GM23338 (cell line): ENCODE measurements at regions not wholly inside any gene's neighbourhood (a gene's known extent, or its start where the extent isn't known, plus 50 kb on each side); places are given as distances from the start of the nearest gene placed in this dataset.
"Not testable (repeated sequence)": the region's sequence is repeated elsewhere in the genome, so short reads cannot be mapped to it uniquely, and the experiment has no call there.

Source experiments
- ATAC-seq: fragments of 200-7000 bp; cut with Tn5 transposase; 3 replicates; pipeline ENCODE4 v1.9.1; 2020
- DNase-seq: peaks from one replicate; pipeline ENCODE4 v3.0.0-alpha.2; 2015; ENCODE audit warnings: low spot score
- H2AFZ ChIP-seq: fragments of 200-600 bp; sonication (generic); 2 replicates; pipeline ENCODE4 v1.8.0; 2016; ENCODE audit warnings: antibody characterized with exemption, mild to moderate bottlenecking, moderate library complexity
- H3F3A ChIP-seq: fragments of 200-600 bp; sonication (generic); replicated peaks from 2 replicates; pipeline ENCODE4 v1.8.0; 2017; ENCODE audit warnings: antibody characterized with exemption, mixed run types, low read depth
- H3K27ac ChIP-seq: fragments of 200-600 bp; sonication (generic); 2 replicates; pipeline ENCODE4 v1.6.1; 2016; ENCODE audit warnings: low read depth
- H3K27me3 ChIP-seq: fragments of 200-600 bp; sonication (generic); 2 replicates; pipeline ENCODE4 v1.8.0; 2016; ENCODE audit warnings: mild to moderate bottlenecking, mixed run types, moderate library complexity; ENCODE audit not compliant: insufficient read depth
- H3K36me3 ChIP-seq: fragments of 200-600 bp; sonication (generic); 2 replicates; pipeline ENCODE4 v1.8.0; 2016; ENCODE audit warnings: mild to moderate bottlenecking; ENCODE audit not compliant: insufficient read depth
- H3K4me1 ChIP-seq: fragments of 200-600 bp; sonication (generic); 2 replicates; pipeline ENCODE4 v1.8.0; 2016; ENCODE audit warnings: mild to moderate bottlenecking, moderate library complexity; ENCODE audit not compliant: insufficient read depth
- H3K4me2 ChIP-seq: fragments of 200-600 bp; sonication (generic); 2 replicates; pipeline ENCODE4 v1.7.1; 2017; ENCODE audit warnings: mixed run types
- H3K4me3 ChIP-seq: fragments of 200-600 bp; sonication (generic); 2 replicates; pipeline ENCODE4 v1.6.1; 2016; ENCODE audit warnings: mixed run types
- H3K79me2 ChIP-seq: fragments of 200-600 bp; sonication (generic); replicated peaks from 2 replicates; pipeline ENCODE4 v1.8.0; 2017; ENCODE audit warnings: mild to moderate bottlenecking; ENCODE audit not compliant: insufficient read depth
- H3K9me2 ChIP-seq: fragments of 200-600 bp; sonication (generic); 2 replicates; pipeline ENCODE4 v1.8.0; 2017; ENCODE audit not compliant: insufficient read depth
- H4K20me1 ChIP-seq: fragments of 200-600 bp; sonication (generic); replicated peaks from 2 replicates; pipeline ENCODE4 v1.8.0; 2017; ENCODE audit warnings: mild to moderate bottlenecking; ENCODE audit not compliant: insufficient read depth
- H3K27ac Mint-ChIP-seq: 2 replicates; pipeline ENCODE4 v1.8.0; 2020; ENCODE audit warnings: inconsistent platforms, mild to moderate bottlenecking, moderate library complexity, mixed read lengths
- H3K27me3 Mint-ChIP-seq: 3 replicates; pipeline ENCODE4 v1.8.0; 2022; ENCODE audit warnings: low read depth, mild to moderate bottlenecking, moderate library complexity, mixed read lengths, inconsistent platforms; ENCODE audit not compliant: insufficient read depth, poor library complexity
- H3K36me3 Mint-ChIP-seq: 3 replicates; pipeline ENCODE4 v1.8.0; 2021; ENCODE audit warnings: low read depth, mild to moderate bottlenecking, inconsistent platforms, moderate library complexity, mixed read lengths
- H3K4me1 Mint-ChIP-seq: 3 replicates; pipeline ENCODE4 v1.8.0; 2020; ENCODE audit warnings: mild to moderate bottlenecking, inconsistent platforms, mixed read lengths
- H3K4me3 Mint-ChIP-seq: 3 replicates; pipeline ENCODE4 v1.8.0; 2021; ENCODE audit warnings: moderate library complexity, mild to moderate bottlenecking, inconsistent platforms, mixed read lengths
- H3K9me3 Mint-ChIP-seq: 3 replicates; pipeline ENCODE4 v1.8.0; 2020; ENCODE audit warnings: moderate library complexity, mild to moderate bottlenecking, inconsistent platforms, mixed read lengths
- EZH2 ChIP-seq: fragments of 200-600 bp; sonication (generic); IDR thresholded peaks from one replicate; pipeline ENCODE4 v1.8.0; 2017; ENCODE audit warnings: antibody characterized with exemption, mild to moderate bottlenecking, low read depth; ENCODE audit not compliant: unreplicated experiment
- JUNB ChIP-seq: IDR thresholded peaks from one replicate; pipeline ENCODE4 v1.6.1; 2016; ENCODE audit warnings: antibody characterized with exemption; ENCODE audit not compliant: unreplicated experiment
- NANOG ChIP-seq: IDR thresholded peaks from 2 replicates; pipeline ENCODE4 v1.6.1; 2016; ENCODE audit warnings: antibody characterized with exemption, borderline replicate concordance
- POLR2AphosphoS5 ChIP-seq: IDR thresholded peaks from 2 replicates; pipeline ENCODE4 v1.6.1; 2016; ENCODE audit warnings: antibody characterized with exemption, low read depth
- STAT1 ChIP-seq: IDR thresholded peaks from one replicate; pipeline ENCODE4 v1.6.1; 2016; ENCODE audit warnings: antibody characterized with exemption; ENCODE audit not compliant: unreplicated experiment
- ZNF331 ChIP-seq: fragments of 250-450 bp; sonication (Bioruptor Pico); IDR thresholded peaks from 2 replicates; pipeline ENCODE4 v1.5.0; 2020; ENCODE audit warnings: low read depth, mild to moderate bottlenecking, moderate library complexity
- TF ChIP-seq, protein P1 (sequence below), 2 experiments: fragments of 200-600 bp in 1 of 2; sonication (generic) in 1 of 2; conservative IDR thresholded peaks; 2 replicates each; pipeline versions ENCODE4 v1.5.1 to v1.6.1; 2016 to 2017; ENCODE audit warnings: antibody characterized with exemption in 2 of 2, low read depth in 2 of 2, mild to moderate bottlenecking in 2 of 2, moderate library complexity in 1 of 2
- TF ChIP-seq, protein P2 (sequence below): IDR thresholded peaks from one replicate; pipeline ENCODE4 v1.6.1; 2018; ENCODE audit warnings: antibody characterized with exemption; ENCODE audit not compliant: unreplicated experiment

GRCh38 chr7:109687269-109687668 is 1117.6 kb downstream of the DNAJB9 start:
- H3K9me3 Mint-ChIP-seq, result peaks cover 37% of the 10 kb centered on the region

GRCh38 chr7:109692613-109693012 is 1122.9 kb downstream of the DNAJB9 start:
- Mint-ChIP-seq H3K36me3 (peaks cover 23% of the 10 kb centered on the region), H3K9me3 (peaks cover 56% of the 10 kb centered on the region)
- H3K4me3 ChIP-seq, H3K4me3 Mint-ChIP-seq, H3K27ac Mint-ChIP-seq, H3K36me3 ChIP-seq, H3F3A ChIP-seq, H3K4me1 ChIP-seq, H3K9me2 ChIP-seq, H3K4me1 Mint-ChIP-seq, H2AFZ ChIP-seq, H3K27ac ChIP-seq, ATAC-seq, H3K4me2 ChIP-seq, H3K79me2 ChIP-seq, H3K27me3 ChIP-seq, H4K20me1 ChIP-seq, H3K27me3 Mint-ChIP-seq, DNase-seq: not testable (repeated sequence)

More at GRCh38 chr7:109687269-109687668, 1117.6 kb downstream of the DNAJB9 start:
- not testable (repeated sequence) for H3K4me2 ChIP-seq, H3K4me3 ChIP-seq, ATAC-seq, H3K27ac ChIP-seq, DNase-seq, H3K36me3 ChIP-seq, H2AFZ ChIP-seq, H3K4me1 ChIP-seq, H4K20me1 ChIP-seq, H3K27ac Mint-ChIP-seq, H3K79me2 ChIP-seq, H3K27me3 ChIP-seq, H3K9me2 ChIP-seq, H3K4me1 Mint-ChIP-seq, H3K4me3 Mint-ChIP-seq, H3F3A ChIP-seq, H3K27me3 Mint-ChIP-seq, H3K36me3 Mint-ChIP-seq

GRCh38 chr7:109694149-109695071 is 1124.7 kb downstream of the DNAJB9 start:
- DNase-seq, result no peak
- Histone ChIP-seq H3K4me2 (no peak overlapping the region), H3K4me3 (no peak overlapping the region), H3K36me3 (no peaks in the 10 kb centered on the region), H4K20me1 (no peaks in the 10 kb centered on the region), H3K79me2 (no peaks in the 10 kb centered on the region), H3K4me1 (no peaks in the 10 kb centered on the region), H2AFZ (no peak overlapping the region), H3K27ac (no peak overlapping the region), H3F3A (no peaks in the 10 kb centered on the region), H3K9me2 (peaks cover 8% of the 10 kb centered on the region; the same call in 1 of the 2 replicates), H3K27me3 (no peaks in the 10 kb centered on the region)
- no peak overlapping the region for H3K27ac Mint-ChIP-seq
- peaks cover 51% of the 10 kb centered on the region for H3K9me3 Mint-ChIP-seq
- ATAC-seq, result no peak
- H3K4me3 Mint-ChIP-seq, result no peak overlapping the region
- no peaks in the 10 kb centered on the region for H3K4me1 Mint-ChIP-seq
- peaks cover 23% of the 10 kb centered on the region for H3K36me3 Mint-ChIP-seq
- H3K27me3 Mint-ChIP-seq, result no peaks in the 10 kb centered on the region
- TF ChIP-seq JUNB (no peak), EZH2 (no peak), ZNF331 (CRISPR knock-in tag) (no peak), POLR2AphosphoS5 (no peak), NANOG (no peak), STAT1 (no peak)
- TF ChIP-seq, protein P1, sequence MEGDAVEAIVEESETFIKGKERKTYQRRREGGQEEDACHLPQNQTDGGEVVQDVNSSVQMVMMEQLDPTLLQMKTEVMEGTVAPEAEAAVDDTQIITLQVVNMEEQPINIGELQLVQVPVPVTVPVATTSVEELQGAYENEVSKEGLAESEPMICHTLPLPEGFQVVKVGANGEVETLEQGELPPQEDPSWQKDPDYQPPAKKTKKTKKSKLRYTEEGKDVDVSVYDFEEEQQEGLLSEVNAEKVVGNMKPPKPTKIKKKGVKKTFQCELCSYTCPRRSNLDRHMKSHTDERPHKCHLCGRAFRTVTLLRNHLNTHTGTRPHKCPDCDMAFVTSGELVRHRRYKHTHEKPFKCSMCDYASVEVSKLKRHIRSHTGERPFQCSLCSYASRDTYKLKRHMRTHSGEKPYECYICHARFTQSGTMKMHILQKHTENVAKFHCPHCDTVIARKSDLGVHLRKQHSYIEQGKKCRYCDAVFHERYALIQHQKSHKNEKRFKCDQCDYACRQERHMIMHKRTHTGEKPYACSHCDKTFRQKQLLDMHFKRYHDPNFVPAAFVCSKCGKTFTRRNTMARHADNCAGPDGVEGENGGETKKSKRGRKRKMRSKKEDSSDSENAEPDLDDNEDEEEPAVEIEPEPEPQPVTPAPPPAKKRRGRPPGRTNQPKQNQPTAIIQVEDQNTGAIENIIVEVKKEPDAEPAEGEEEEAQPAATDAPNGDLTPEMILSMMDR (conservative IDR thresholded peaks at IDR 0.05; ENCODE audit: low read depth in 2 of 2), result no peak
- TF ChIP-seq, protein P2, sequence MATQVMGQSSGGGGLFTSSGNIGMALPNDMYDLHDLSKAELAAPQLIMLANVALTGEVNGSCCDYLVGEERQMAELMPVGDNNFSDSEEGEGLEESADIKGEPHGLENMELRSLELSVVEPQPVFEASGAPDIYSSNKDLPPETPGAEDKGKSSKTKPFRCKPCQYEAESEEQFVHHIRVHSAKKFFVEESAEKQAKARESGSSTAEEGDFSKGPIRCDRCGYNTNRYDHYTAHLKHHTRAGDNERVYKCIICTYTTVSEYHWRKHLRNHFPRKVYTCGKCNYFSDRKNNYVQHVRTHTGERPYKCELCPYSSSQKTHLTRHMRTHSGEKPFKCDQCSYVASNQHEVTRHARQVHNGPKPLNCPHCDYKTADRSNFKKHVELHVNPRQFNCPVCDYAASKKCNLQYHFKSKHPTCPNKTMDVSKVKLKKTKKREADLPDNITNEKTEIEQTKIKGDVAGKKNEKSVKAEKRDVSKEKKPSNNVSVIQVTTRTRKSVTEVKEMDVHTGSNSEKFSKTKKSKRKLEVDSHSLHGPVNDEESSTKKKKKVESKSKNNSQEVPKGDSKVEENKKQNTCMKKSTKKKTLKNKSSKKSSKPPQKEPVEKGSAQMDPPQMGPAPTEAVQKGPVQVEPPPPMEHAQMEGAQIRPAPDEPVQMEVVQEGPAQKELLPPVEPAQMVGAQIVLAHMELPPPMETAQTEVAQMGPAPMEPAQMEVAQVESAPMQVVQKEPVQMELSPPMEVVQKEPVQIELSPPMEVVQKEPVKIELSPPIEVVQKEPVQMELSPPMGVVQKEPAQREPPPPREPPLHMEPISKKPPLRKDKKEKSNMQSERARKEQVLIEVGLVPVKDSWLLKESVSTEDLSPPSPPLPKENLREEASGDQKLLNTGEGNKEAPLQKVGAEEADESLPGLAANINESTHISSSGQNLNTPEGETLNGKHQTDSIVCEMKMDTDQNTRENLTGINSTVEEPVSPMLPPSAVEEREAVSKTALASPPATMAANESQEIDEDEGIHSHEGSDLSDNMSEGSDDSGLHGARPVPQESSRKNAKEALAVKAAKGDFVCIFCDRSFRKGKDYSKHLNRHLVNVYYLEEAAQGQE, result no peak
